HG03439 (cell line): ENCODE measurements at regions not wholly inside any gene's neighbourhood (a gene's known extent, or its start where the extent isn't known, plus 50 kb on each side); places are given as distances from the start of the nearest gene placed in this dataset.
"Not testable (repeated sequence)": the region's sequence is repeated elsewhere in the genome, so short reads cannot be mapped to it uniquely, and the experiment has no call there.

Source experiments
- ATAC-seq: cut with Tn5 transposase; IDR thresholded peaks from one replicate; pipeline ENCODE4 v1.9.1; 2021; ENCODE audit warnings: mild to moderate bottlenecking, moderate library complexity; ENCODE audit not compliant: unreplicated experiment

DNA sequence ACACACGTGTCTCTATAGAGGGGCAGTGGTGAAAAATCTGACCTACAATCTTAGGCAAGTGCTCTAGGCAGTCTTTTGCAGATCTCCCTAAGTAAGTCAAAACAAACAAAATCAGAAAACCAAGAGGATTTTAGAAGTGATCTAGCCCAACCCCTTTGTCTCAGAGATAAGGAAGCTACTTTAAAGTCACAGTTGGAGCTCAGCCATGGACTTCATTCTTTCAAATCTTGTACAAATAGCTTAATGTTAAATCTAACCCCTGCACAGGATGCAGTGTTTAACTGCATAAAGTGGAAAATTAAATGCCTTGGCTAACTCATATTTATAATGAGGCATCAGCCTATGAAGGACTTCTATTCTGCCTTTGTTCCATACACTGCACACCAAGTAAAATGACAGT, 135.1 kb upstream of the RFX3 start:
- no peak for ATAC-seq

DNA sequence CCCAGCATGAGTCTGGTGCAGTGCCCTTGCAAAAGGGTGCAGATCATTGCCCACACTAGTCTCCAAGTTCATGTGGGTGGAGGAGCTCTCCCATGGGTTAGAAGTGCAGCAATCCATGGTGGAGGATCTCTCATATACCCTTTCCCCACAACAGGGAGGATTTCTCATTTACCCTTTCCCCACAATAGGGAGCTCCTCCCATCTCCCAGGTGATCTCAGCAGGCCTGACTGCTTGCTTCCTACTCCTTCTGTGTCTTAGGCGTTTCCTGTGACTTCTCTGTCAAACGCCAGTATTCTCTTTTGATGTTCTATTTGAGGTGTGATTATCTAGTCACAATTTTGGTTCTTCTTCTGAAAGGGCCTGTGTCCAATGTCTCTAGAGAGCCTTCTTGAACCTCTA, 133.8 kb upstream of the RFX3 start:
- no peak for ATAC-seq

DNA sequence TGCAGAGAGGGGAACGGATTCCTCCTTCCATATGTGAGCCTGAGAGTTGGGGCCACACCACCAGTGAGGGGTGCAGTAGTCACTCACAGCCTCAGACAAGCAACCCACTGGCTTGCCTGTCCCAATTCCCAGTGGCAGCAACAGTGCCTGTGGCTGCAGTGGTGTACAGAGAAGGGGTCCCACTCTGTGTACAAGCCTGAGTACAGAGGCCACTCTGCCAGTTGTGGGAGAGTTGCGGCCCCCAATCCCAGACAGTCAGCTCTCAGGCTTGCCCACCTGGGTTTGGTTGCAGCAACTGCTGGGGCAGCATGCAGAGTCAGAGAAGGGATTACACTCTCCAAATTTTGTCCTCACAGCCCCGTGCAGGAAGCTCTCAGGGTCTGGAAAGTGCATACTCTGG, 133.2 kb upstream of the RFX3 start:
- no peak for ATAC-seq

DNA sequence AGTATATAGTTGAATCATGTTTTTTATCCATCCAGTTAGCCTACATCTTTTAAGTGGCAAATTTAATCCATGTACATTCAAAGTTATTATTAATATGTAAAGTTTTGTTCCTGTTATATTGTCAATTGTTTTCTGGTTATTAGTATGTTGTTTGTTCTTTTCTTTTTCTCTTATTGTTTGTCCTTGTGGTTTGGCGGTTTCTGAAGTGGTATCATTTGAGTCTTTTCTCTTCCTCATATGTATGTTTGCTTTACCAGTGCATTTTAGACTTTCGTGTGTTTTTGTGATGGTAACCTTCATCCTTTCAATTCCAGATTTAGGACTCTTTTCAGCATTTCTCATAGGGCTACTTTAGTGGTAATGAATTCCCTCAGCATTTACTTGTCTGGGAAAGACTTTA, 130.4 kb upstream of the RFX3 start:
- no peak for ATAC-seq

DNA sequence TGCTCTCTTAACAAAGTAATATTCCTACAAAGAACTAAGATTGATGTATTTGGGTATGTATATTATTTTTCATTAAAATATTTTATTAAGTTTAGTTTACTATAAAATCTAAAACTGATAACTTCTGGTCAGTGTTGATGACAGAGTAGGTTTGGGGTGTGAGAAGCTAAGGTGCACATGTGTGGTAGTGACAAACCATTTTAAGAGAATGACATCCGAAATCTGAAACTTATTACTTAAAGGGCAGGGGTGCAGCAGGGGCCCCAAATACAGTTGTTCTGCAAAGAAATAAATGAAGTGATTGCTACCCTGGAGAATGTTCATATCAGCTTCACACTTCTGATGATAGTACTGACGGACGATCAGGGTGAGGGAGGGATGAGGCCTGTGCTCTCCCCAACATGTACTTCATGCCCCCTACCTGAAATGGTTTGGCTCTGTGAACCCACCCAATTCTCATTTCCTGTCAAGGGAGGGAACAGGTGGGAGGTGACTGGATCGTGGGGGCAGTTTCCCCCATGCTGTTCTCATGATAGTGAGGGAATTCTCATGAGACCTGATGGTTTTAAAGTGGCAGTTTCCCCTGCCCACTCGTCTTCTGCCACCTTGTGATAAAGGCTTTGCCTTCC, 125.3 kb upstream of the RFX3 start:
- ATAC-seq: no peak

DNA sequence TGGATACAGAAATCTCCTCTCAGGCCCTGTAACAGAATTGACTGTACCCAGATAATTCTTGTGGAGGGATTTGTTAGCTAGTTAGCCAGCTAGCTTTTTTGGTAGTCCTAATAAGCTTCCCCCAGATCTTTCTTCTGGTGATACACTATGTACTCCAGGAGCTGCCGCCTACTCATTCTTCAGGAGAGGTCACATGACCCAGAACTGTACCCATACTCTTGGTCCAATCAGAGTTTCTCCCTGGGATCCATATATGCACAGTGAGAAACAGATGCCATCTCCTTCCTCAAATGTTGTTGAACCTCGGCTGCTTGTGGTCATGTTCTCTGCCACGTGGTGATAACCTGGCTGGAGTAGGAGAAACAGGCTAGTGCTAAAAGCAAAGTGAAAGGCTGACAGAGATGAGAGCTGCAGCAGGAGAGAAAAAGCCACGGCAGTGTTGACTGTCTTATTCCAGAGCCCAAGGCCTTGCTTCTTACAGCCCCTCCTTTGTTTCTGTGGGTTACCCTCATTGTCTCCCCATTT, 123.0 kb upstream of the RFX3 start:
- no peak for ATAC-seq

DNA sequence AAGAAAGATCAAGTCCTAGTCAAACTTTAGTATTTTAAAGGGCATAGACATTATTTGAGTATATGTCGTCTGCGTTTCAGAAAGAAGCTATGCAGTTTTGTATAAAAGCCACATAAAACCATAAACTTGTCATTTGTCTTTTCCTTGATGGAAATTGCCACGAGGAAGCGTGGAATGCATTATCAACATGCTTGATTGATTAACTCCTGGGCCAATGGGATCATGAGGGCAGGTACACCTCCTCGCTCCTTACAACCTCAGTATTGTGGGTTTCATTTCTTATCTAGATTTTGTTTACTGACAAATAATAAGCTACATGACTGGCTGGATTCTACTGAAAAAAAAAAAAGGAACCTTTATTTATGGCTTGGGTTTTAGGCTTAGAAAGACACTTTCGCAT, 122.5 kb upstream of the RFX3 start:
- no peak for ATAC-seq

DNA sequence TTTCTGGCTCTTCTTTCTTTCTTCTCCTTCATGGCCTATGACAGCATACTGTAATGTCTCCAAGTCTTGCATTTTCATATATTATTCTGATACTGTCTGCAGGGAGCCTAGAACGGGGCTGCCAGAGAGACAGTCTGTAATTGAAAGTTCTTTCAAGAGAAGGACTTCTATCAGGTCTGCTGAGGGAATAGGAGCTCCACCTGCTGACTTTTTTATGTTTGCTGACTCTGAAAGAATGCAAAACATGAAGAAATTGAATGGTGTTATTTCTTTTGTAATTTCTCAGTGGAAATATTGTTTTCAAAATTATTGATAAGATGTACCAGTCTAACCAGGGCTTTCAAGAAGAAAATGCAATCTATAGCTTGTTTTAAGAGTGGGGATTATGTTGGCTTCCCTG, 121.9 kb upstream of the RFX3 start:
- ATAC-seq: no peak

DNA sequence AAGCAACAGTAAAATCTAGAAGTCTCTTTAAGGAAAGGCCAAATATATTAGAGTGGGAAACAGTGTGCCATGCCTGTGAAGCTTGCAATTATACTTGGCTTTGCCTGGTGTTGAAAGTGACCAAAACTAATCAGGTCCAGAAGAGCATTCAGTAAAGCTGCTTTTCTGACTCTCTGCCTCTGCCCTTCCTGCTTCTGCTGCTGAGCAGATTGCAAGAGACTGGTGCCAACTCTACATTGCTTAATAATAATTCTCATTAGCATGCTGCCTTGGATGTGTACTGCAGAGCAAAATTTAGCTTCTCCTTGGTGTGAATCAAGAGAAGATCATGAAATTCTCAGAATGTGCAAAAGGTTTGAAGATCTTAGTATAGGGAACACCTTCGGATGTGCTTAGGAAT, 120.4 kb upstream of the RFX3 start:
- ATAC-seq: no peak

DNA sequence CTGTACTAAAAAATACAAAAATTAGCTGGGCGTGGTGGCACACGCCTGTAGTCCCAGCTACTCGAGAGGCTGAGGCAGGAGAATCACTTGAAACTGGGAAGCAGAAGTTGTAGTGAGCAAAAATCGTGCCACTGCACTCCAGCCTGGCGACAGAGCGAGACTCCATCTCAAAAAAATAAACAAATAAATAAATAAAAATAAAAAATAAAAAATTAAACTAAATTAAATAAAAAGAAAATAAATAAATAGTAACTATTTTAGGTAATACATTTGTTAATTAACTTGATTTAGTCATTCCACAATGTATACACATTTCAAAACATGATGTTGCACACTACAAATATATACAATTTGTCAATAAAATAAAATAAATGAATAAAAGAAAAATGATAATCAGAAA, 116.3 kb upstream of the RFX3 start:
- not testable (repeated sequence) for ATAC-seq

DNA sequence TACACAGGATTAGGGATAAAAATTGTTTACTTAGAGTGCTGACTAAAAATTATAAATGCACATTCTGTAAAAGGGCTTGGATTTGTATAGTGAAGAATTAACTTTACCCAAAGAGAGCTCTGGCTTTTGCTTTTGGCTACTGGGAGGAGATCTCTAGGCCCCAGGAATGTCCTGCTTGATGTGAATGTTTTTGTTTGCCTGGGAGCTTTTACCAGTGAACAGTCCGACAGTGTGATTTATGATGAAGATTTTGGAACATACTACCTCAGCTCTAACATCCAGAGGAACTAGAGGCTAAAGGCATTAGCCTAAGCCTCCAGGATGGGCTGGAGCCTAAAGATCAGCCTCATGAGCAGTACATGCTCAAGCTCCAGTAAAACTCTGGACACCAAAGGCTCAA, 103.7 kb upstream of the RFX3 start:
- no peak for ATAC-seq

DNA sequence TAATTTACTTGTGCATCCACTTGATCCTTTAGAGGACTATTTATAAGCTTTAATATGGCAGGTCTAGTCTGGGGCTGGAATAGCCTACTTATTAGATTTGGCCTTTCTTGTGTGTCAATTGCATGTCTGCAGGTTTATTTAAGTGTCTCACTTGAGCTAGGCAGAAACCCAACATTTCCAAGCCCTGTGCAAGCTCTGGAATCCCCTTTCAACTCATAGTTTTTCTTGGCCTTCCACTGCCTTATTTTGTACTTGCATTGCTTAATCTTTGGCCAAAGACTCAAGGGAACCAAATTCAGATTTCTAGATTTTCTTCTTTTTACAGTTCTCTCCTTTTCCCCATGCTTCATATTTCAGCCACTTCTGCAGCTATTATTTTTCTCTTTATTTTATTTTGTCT, 102.4 kb upstream of the RFX3 start:
- no peak for ATAC-seq

DNA sequence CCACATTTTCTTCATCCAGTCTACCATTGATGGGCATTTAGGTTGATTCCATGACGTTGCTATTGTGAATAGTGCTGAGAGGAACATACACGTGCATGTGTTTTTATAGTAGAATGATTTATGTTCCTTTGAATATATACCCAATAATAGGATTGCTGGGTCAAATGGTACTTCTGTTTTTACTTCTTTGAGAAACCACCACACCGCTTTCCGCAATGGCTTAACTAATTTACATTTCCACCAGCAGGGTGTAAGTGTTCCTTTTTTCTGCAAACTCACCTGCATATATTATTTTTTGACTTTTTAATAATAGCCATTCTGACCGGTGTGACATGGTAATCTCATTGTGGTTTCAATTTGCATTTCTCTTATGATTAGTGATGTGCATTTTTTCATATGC, 82.2 kb upstream of the RFX3 start:
- ATAC-seq: peak; percentile 75

DNA sequence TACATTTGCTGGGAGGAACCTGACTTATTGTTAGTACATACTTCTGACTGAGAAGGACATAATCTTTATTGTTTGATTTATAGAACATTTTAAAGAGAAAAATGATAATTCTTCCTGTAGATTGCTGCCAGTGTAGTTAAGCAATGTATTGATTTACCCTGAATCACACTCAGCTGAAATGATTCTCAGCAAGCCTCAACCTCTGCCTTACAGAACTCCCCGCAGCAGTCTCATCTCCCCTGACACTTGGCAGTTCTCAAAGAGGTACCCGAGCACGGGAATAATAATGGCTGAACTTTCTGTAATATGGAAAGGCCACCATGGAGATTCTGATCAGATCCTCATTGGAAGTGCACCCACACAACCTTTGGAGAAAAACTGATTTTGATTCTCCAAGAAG, 74.9 kb upstream of the RFX3 start:
- ATAC-seq: no peak

DNA sequence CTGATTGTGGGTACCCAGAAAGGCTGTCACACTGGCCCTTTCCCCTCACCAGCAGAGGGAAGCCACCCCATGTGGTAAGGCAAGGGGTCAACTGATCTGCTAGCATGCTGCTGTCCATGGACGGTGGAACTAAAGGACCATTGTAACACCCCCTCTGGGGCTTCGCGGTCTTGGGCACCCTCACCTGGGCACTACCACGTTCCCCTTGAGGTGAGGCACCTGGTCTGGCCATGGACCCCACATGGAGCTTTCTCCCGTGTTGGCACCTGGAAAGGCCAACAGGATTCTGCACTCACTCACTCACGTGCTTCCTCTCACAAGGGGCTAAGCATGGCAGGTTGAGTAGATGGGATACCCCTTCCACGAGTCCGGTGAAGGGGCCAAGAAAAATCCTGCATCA, 72.0 kb upstream of the RFX3 start:
- no peak for ATAC-seq

DNA sequence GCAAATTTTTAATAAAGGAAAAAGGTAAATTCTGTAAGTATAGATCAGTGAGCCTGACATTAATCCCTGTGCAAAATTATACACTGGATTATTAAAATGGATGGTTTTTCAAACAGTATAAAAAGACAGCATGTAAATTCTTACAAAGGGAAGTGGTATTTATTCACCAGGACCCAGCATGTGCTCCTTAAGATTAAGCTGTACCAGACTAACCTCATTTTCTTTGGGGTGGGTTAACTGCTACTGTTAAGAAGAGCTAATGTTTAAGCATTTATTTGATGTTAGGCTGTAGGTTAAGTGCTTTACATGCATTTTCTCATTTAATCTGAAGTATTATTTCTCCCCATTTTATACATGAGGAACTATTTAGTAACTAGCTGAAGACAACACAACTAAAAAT, 60.3 kb upstream of the RFX3 start:
- ATAC-seq: no peak

DNA sequence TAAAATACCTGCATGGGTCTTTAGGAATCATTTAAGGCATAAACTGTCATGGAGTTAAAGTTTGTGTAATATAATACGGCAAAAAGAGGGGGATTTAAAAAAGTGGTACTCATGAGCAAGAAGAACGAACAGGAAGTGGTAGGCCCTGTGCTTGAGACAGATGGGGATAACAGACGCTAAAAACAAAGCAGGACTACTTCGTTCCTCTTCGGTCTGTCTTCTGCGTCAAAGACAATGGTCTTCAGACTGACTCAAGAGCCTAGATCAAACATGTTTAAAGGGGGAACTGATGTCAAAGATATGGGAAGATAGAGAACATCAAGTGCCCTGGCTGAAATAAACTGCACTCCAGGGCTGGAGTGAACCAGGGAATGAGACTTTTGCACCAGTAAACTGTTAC, 59.8 kb upstream of the RFX3 start:
- ATAC-seq: no peak

DNA sequence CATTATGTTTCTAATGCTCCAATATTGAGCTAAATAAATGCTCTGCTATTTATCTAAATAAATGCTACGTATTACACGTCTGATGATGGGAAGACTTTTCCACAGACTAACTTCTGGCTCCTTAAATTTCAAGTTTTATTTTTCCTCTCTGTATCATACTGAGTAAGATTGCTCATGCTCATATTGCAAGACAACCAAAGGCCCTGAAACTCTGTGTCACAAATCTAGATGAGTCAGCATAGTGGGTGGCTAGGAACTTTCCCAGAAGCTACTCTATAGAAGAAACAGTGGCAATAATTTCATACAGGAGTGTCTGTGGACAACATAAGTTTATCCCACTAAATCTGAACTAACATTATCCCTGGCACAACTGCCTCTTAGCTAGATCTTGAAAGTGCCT, 53.0 kb upstream of the RFX3 start:
- no peak for ATAC-seq

DNA sequence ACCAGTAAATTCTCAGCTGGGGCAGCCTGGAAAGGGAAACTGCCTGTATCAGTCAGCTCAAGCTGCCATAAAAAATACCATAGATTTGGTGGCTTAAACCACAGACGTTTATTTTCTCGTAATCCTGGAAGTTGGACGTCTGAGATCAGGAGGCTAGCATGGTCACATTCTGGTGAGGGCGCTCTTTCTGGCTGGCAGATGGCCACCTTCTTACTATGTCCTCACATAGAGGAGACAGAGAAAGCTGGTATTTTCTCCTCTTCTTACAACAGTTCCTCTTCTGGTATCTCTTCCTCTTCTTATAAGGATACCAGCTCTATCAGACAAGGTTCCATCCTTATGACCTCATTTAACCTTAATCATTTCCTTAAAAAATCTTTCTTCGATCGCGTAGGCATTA, 50.5 kb upstream of the RFX3 start:
- no peak for ATAC-seq

DNA sequence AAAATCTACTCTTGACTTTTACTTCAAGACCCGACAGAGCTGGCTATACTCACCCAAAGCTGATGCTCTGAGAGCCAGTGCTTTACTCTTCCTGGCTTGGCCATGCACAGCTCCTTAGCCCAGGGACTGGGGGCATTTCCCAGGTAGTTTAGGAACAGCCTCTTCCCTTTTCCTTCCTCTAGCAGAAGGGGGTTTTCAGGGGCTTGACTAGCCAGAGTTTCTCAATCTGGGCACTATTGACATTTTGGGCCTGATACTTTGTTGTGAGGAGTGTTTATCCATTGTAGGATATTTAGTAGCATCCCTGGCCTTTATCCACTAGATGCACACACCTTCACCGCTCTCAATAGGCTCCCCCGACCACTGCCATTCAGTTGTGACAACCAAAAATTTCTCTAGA, 50.0 kb upstream of the RFX3 start:
- ATAC-seq: no peak
